H1 (cell line): ENCODE measurements at regions not wholly inside any gene's neighbourhood (a gene's known extent, or its start where the extent isn't known, plus 50 kb on each side); places are given as distances from the start of the nearest gene placed in this dataset.

ENCODE experiments used
- CTCF ChIA-PET: fragments of 300-600 bp; sonication (Branson Sonifier 250); formaldehyde crosslinking; loops from one replicate; lab custom pipeline; 2021; ENCODE audit not compliant: partially characterized antibody; lab: Charles Lee
- POLR2A ChIA-PET: fragments of 300-600 bp; sonication (Branson Sonifier 250); formaldehyde crosslinking; loops from one replicate; lab custom pipeline; 2021; ENCODE audit warnings: inconsistent platforms; ENCODE audit not compliant: partially characterized antibody; lab: Charles Lee
- DNase-seq, 2 experiments: peaks; one replicate each; pipeline versions ENCODE4 v3.0.0 to v3.0.0-alpha.2; 2010 to 2022; ENCODE audit warnings: low spot score in 2 of 2, low read depth in 1 of 2, mixed read lengths in 1 of 2
- FAIRE-seq: peaks from 2 replicates; lab custom pipeline; 2011; peaks lifted over from hg19 to GRCh38; lab: Jason Lieb, UNC
- H2AFZ ChIP-seq: 2 replicates; pipeline ENCODE4 v1.8.1; 2012; ENCODE audit warnings: low read length, inconsistent platforms
- H2AK5ac ChIP-seq: 2 replicates; pipeline ENCODE4 v1.6.1; 2013; ENCODE audit warnings: low read depth, low read length
- H2BK120ac ChIP-seq: replicated peaks from 2 replicates; pipeline ENCODE3; 2013; ENCODE audit warnings: low read depth, low read length, inconsistent platforms
- H2BK12ac ChIP-seq: 2 replicates; pipeline ENCODE4 v1.6.1; 2013; ENCODE audit warnings: low read depth, low read length
- H2BK15ac ChIP-seq: 2 replicates; pipeline ENCODE4 v1.6.1; 2013; ENCODE audit warnings: low read length
- H2BK20ac ChIP-seq: 2 replicates; pipeline ENCODE4 v1.6.1; 2013; ENCODE audit warnings: low read length
- H2BK5ac ChIP-seq: 2 replicates; pipeline ENCODE4 v1.6.1; 2013; ENCODE audit warnings: low read depth, low read length
- H3K14ac ChIP-seq: 2 replicates; pipeline ENCODE4 v1.6.1; 2013; ENCODE audit warnings: inconsistent platforms; ENCODE audit not compliant: insufficient read length
- H3K18ac ChIP-seq: 2 replicates; pipeline ENCODE4 v1.6.1; 2013; ENCODE audit warnings: low read length; ENCODE audit errors: extremely low read depth
- H3K23ac ChIP-seq: 2 replicates; pipeline ENCODE4 v1.6.1; 2013; ENCODE audit warnings: inconsistent platforms; ENCODE audit not compliant: insufficient read length
- H3K23me2 ChIP-seq: 2 replicates; pipeline ENCODE4 v1.6.1; 2013; ENCODE audit warnings: low read depth, low read length
- H3K27ac ChIP-seq: 2 replicates; pipeline ENCODE4 v1.6.1; 2011; ENCODE audit warnings: low read depth, low read length, inconsistent platforms
- H3K27me3 ChIP-seq, 4 experiments: replicated peaks in 1 of 4; 1 replicate in 1 of 4; 2 replicates in 3 of 4; pipeline versions ENCODE4 v1.6.1 to v1.8.1; 2011 to 2013; ENCODE audit warnings: low read length in 3 of 4, mild to moderate bottlenecking in 3 of 4, inconsistent platforms in 2 of 4, mixed read lengths in 2 of 4, moderate library complexity in 1 of 4; ENCODE audit not compliant: control insufficient read depth in 3 of 4, insufficient read depth in 3 of 4; ENCODE audit errors: extremely low read depth in 1 of 4
- H3K36me3 ChIP-seq, 4 experiments: 2 replicates each; pipeline versions ENCODE4 v1.6.1 to v1.8.1; 2011 to 2013; ENCODE audit warnings: mild to moderate bottlenecking in 4 of 4, low read length in 3 of 4, moderate library complexity in 2 of 4, control low read depth in 1 of 4, inconsistent platforms in 1 of 4; ENCODE audit not compliant: insufficient read depth in 4 of 4, control insufficient read depth in 2 of 4
- H3K4ac ChIP-seq: replicated peaks from 2 replicates; pipeline ENCODE3; 2013; ENCODE audit warnings: low read length, low read depth, mixed read lengths, inconsistent platforms; ENCODE audit not compliant: insufficient read length
- H3K4me1 ChIP-seq, 4 experiments: replicated peaks in 1 of 4; 1 replicate in 1 of 4; 2 replicates in 3 of 4; pipeline versions ENCODE4 v1.6.1 to v1.8.1; 2011 to 2013; ENCODE audit warnings: low read length in 3 of 4, inconsistent platforms in 2 of 4, mixed read lengths in 1 of 4; ENCODE audit not compliant: insufficient read depth in 4 of 4, control insufficient read depth in 3 of 4
- H3K4me2 ChIP-seq, 2 experiments: 2 replicates each; pipeline versions ENCODE4 v1.6.1 to v1.8.1; 2011 to 2013; ENCODE audit warnings: low read depth in 2 of 2, low read length in 2 of 2, control low read depth in 1 of 2, inconsistent platforms in 1 of 2, mild to moderate bottlenecking in 1 of 2; ENCODE audit not compliant: insufficient read depth in 1 of 2
- H3K4me3 ChIP-seq, 4 experiments: fragments of 200-600, 300-600 bp in 1 of 4; sonication (generic), shearing (Covaris generic), sonication (Bioruptor Twin) in 1 of 4; 2 replicates each; pipeline versions ENCODE4 v1.5.1 to v1.8.1; 2011 to 2016; ENCODE audit warnings: low read length in 4 of 4, low read depth in 3 of 4, control low read depth in 2 of 4, inconsistent platforms in 2 of 4, mild to moderate bottlenecking in 2 of 4, mixed read lengths in 1 of 4, moderate library complexity in 1 of 4; ENCODE audit not compliant: insufficient read depth in 2 of 4; ENCODE audit errors: extremely low read depth in 1 of 4
- H3K56ac ChIP-seq: replicated peaks from 2 replicates; pipeline ENCODE3; 2013; ENCODE audit warnings: low read depth, mild to moderate bottlenecking, mixed read lengths, low read length, inconsistent platforms; ENCODE audit not compliant: insufficient read length
- H3K79me1 ChIP-seq: 2 replicates; pipeline ENCODE4 v1.6.1; 2013; ENCODE audit warnings: low read depth, low read length, control low read depth
- H3K79me2 ChIP-seq, 2 experiments: 2 replicates each; pipeline versions ENCODE4 v1.6.1 to v1.8.1; 2012 to 2013; ENCODE audit warnings: low read length in 2 of 2, mild to moderate bottlenecking in 2 of 2, inconsistent platforms in 1 of 2; ENCODE audit not compliant: insufficient read depth in 2 of 2, control insufficient read depth in 1 of 2
- H3K9ac ChIP-seq, 4 experiments: replicated peaks in 1 of 4; 1 replicate in 1 of 4; 2 replicates in 3 of 4; pipeline versions ENCODE4 v1.6.1 to v1.8.1; 2011 to 2013; ENCODE audit warnings: low read depth in 3 of 4, low read length in 3 of 4, control low read depth in 2 of 4, mild to moderate bottlenecking in 2 of 4, moderate library complexity in 2 of 4, inconsistent platforms in 1 of 4; ENCODE audit errors: extremely low read depth in 1 of 4
- H3K9me3 ChIP-seq, 2 experiments: 2 replicates each; pipeline versions ENCODE4 v1.6.1 to v1.8.1; 2012 to 2013; ENCODE audit warnings: mild to moderate bottlenecking in 2 of 2, moderate library complexity in 2 of 2, control low read depth in 1 of 2, inconsistent platforms in 1 of 2, low read depth in 1 of 2, low read length in 1 of 2, mixed read lengths in 1 of 2; ENCODE audit not compliant: insufficient read depth in 2 of 2
- H4K20me1 ChIP-seq, 2 experiments: replicated peaks in 1 of 2; 2 replicates each; pipeline versions ENCODE3 to v1.8.1; 2011 to 2013; ENCODE audit warnings: inconsistent platforms in 2 of 2, low read length in 2 of 2, mild to moderate bottlenecking in 1 of 2; ENCODE audit not compliant: insufficient read depth in 2 of 2, control insufficient read depth in 1 of 2
- H4K5ac ChIP-seq: 2 replicates; pipeline ENCODE4 v1.6.1; 2013; ENCODE audit warnings: low read length, low read depth, mixed read lengths, inconsistent platforms; ENCODE audit not compliant: insufficient read length
- H4K8ac ChIP-seq: 2 replicates; pipeline ENCODE4 v1.8.0; 2013; ENCODE audit warnings: mild to moderate bottlenecking, moderate library complexity, low read length, inconsistent platforms; ENCODE audit not compliant: insufficient read depth; ENCODE audit errors: extremely low read depth
- H4K91ac ChIP-seq: replicated peaks from 2 replicates; pipeline ENCODE3; 2013; ENCODE audit warnings: low read length, mixed read lengths, inconsistent platforms; ENCODE audit not compliant: insufficient read length
- KDM5A ChIP-seq: fragments of 200-600 bp; IDR thresholded peaks from 2 replicates; pipeline ENCODE4 v1.7.1; 2012; ENCODE audit warnings: mild to moderate bottlenecking, low read length, inconsistent platforms, mixed read lengths
- SIX5 ChIP-seq: IDR thresholded peaks from 2 replicates; pipeline ENCODE4 v1.6.1; 2011; ENCODE audit warnings: mild to moderate bottlenecking, low read depth, low read length
- SUZ12 ChIP-seq: fragments of 200-600 bp; sonication (generic); IDR thresholded peaks from 2 replicates; pipeline ENCODE4 v1.6.1; 2012; ENCODE audit warnings: mild to moderate bottlenecking, inconsistent platforms, low read length, moderate library complexity, mixed read lengths
- YY1 ChIP-seq: IDR thresholded peaks from 2 replicates; pipeline ENCODE4 v1.6.1; 2011; ENCODE audit warnings: low read depth, mild to moderate bottlenecking, low read length
- WGBS, 2 experiments: shearing (Covaris generic) in 1 of 2; methylation state at CpG; one replicate each; pipeline versions ENCODE4 v1.1.6 to v1.1.7; 2013 to 2015; ENCODE audit warnings: low lambda C conversion rate in 2 of 2, mixed read lengths in 2 of 2, inconsistent platforms in 1 of 2, low coverage in 1 of 2, missing lambda C conversion rate in 1 of 2; ENCODE audit not compliant: insufficient replicate concordance in 2 of 2, insufficient coverage in 1 of 2, insufficient read length in 1 of 2; ENCODE audit errors: extremely low coverage in 1 of 2, missing lambda C conversion rate in 1 of 2; 5-methylcytosine and 5-hydroxymethylcytosine counted together
- TF ChIP-seq, protein P1 (sequence below): IDR thresholded peaks from 2 replicates; pipeline ENCODE4 v1.6.1; 2012; ENCODE audit warnings: inconsistent platforms
- TF ChIP-seq, protein P2 (sequence below): IDR thresholded peaks from 2 replicates; pipeline ENCODE4 v1.6.1; 2011; ENCODE audit warnings: low read depth, mild to moderate bottlenecking, low read length; ENCODE audit not compliant: insufficient read depth

DNA sequence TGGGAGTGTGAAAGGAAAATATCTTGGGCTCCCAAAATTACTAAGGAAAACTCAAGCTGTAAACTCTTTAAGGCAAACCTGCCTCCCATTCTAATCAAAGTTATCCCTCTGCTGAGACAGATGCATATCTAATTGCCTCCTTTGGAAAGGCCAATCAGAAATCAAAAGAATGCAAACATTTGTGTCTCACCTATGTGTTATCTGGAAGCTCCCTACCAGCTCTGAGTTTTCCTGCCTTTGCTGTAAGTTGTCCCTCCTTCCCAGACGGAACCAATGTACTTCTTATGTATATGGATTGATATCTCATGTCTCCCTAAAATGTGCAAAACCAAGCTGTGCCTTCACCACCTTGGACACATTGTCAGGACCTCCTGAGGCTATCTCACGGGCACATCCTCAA lies 95.8 kb downstream of the AASDHPPT start:
- no peak overlapping the region for H2BK120ac ChIP-seq
- FAIRE-seq (no peak), DNase-seq (no peak)
- no peak overlapping the region for H3K23ac ChIP-seq
- no peaks in the 10 kb centered on the region for H3K27me3 ChIP-seq
- H3K79me2 ChIP-seq: no peaks in the 10 kb centered on the region
- no peak overlapping the region for H2AFZ ChIP-seq
- H2BK20ac ChIP-seq: no peak overlapping the region
- H2BK12ac ChIP-seq: no peak overlapping the region
- no peak overlapping the region for H2BK5ac ChIP-seq
- 0 out of 4 replicates have a peak, but pooled peaks cover 0 to 7% of the 10 kb centered on the region in 2 experiments for H3K9me3 ChIP-seq
- no peaks in the 10 kb centered on the region for H4K20me1 ChIP-seq
- H2BK15ac ChIP-seq: no peak overlapping the region
- POLR2A ChIA-PET: no interaction called here
- H4K8ac ChIP-seq: no peak overlapping the region
- no peaks in the 10 kb centered on the region for H3K36me3 ChIP-seq
- peaks cover 0 to 5% (median 2%) of the 10 kb centered on the region in 4 experiments; a peak in 2 of 7 replicates for H3K4me1 ChIP-seq
- H3K14ac ChIP-seq: no peak overlapping the region
- TF ChIP-seq KDM5A (no peak), YY1 (no peak), SUZ12 (no peak), SIX5 (no peak)
- TF ChIP-seq, protein P1, sequence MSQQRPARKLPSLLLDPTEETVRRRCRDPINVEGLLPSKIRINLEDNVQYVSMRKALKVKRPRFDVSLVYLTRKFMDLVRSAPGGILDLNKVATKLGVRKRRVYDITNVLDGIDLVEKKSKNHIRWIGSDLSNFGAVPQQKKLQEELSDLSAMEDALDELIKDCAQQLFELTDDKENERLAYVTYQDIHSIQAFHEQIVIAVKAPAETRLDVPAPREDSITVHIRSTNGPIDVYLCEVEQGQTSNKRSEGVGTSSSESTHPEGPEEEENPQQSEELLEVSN: no peak
- TF ChIP-seq, protein P2, sequence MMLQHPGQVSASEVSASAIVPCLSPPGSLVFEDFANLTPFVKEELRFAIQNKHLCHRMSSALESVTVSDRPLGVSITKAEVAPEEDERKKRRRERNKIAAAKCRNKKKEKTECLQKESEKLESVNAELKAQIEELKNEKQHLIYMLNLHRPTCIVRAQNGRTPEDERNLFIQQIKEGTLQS: no peak
- TF ChIP-seq, all 59 proteins: peak for 0
- no peak overlapping the region for H3K56ac ChIP-seq
- H4K91ac ChIP-seq: no peak overlapping the region
- no peak overlapping the region for H2AK5ac ChIP-seq
- H3K23me2 ChIP-seq: no peaks in the 10 kb centered on the region
- no peak overlapping the region for H3K27ac ChIP-seq
- WGBS, 2 experiments: 92% methylated on average over 2 of the region's 2 CpGs; no CpG with 5 or more reads in 1 of the 2 experiments
- H3K4me2 ChIP-seq: no peak overlapping the region
- H3K18ac ChIP-seq: no peak overlapping the region
- CTCF ChIA-PET: interaction anchor here (1.5 kb wide), 1 partner anchor 17 kb away, joined by 4 read pairs; no protein-coding TSS in a partner anchor
- no peak overlapping the region for H4K5ac ChIP-seq
- no peak overlapping the region for H3K9ac ChIP-seq
- no peak overlapping the region for H3K4ac ChIP-seq
- H3K79me1 ChIP-seq: no peaks in the 10 kb centered on the region
- no peak overlapping the region for H3K4me3 ChIP-seq
